ENCODE measurements at regions not wholly inside any gene's neighbourhood (a gene's known extent, or its start where the extent isn't known, plus 50 kb on each side); places are given as distances from the start of the nearest gene placed in this dataset.

GRCh38 chr1:106276871-106277270 lies 779.6 kb upstream of the PRMT6 start:
- Histone ChIP-seq H3K27ac (no peak overlapping the region), H3K4me1 (ENCODE audit: low read depth) (no peaks in the 10 kb centered on the region), H3K36me3 (no peaks in the 10 kb centered on the region), H3K9me3 (ENCODE audit: low read depth) (no peaks in the 10 kb centered on the region), H3K4me3 (no peak overlapping the region), H3K27me3 (no peaks in the 10 kb centered on the region)
- no peak for DNase-seq (ENCODE audit: low read depth in 1 of 2, low spot score in 1 of 2)
- no peak for TF ChIP-seq CTCF (IDR thresholded peaks at IDR 0.05; ENCODE audit: low read depth, low read length)

- TF ChIP-seq CTCF (IDR thresholded peaks at IDR 0.05; ENCODE audit: low read depth, low read length): no peak
- no peak overlapping the region for H3K27ac ChIP-seq
- H3K4me3 ChIP-seq: no peak overlapping the region
These were observed 778.7 kb upstream of the PRMT6 start for GRCh38 chr1:106277786-106278185.

DNA sequence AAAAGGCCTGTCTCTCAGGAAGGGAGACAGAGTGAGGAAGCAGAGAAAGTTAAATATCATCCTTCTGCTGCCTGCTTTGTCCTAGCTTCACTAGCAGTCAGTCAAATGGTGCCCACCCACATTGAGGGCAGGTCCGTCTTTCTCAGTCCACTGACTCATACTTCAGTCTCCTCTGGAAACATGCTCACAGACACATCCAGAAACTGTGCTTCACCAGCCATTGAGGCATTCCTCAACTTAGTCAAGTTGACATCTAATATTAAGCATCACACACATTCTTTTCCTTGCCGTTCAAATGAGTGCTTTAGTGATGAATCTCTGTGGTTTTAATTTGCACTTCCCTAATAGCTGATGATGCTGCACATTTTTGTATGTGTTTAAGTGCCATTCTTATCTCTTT lies 777.8 kb upstream of the PRMT6 start:
- Histone ChIP-seq H3K27ac (no peak overlapping the region), H3K4me1 (ENCODE audit: low read depth) (no peaks in the 10 kb centered on the region), H3K4me3 (no peak overlapping the region), H3K9me3 (ENCODE audit: low read depth) (no peaks in the 10 kb centered on the region), H3K27me3 (no peaks in the 10 kb centered on the region), H3K36me3 (no peaks in the 10 kb centered on the region)
- DNase-seq (ENCODE audit: low read depth in 1 of 2, low spot score in 1 of 2): no peak
- TF ChIP-seq CTCF (IDR thresholded peaks at IDR 0.05; ENCODE audit: low read depth, low read length): no peak

More at GRCh38 chr1:106277786-106278185, 778.7 kb upstream of the PRMT6 start:
- Histone ChIP-seq H3K9me3 (ENCODE audit: low read depth) (no peaks in the 10 kb centered on the region), H3K4me1 (ENCODE audit: low read depth) (no peaks in the 10 kb centered on the region), H3K36me3 (no peaks in the 10 kb centered on the region), H3K27me3 (no peaks in the 10 kb centered on the region)
- DNase-seq (ENCODE audit: low read depth in 1 of 2, low spot score in 1 of 2): no peak

DNA sequence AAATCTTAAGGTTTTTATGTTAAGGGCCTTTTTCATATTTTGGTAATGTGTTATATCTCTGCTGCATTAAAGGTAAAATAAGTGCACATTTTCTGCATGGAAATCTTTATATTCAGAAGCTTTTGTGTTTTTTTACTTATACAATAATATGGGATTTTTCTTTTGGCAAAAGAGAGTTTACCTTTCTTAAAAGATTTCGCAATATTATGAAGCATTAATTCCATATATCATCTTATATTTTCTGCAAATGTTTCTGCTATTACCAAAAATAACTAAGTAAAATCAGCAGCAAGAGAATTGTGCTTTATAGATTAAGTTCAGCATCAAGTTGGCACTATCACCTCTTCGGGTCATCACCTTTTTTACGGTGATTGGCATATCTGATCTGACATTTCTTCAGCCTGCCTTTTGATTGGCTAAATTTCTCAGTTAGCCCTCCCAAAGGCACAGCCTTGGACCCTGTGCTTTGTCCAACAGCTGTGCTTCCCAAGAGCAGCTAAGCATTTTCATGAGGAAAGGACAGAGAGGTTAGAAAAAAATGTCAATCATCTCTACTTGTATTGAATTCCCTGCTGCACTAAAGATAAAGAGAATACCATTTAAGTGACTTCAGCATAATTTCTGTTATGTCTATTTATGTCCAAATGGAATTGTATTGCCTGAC lies 767.1 kb upstream of the PRMT6 start:
- peak in 1 of 2 donors; percentile 1 for DNase-seq (ENCODE audit: low read depth in 1 of 2, low spot score in 1 of 2)
- Histone ChIP-seq H3K9me3 (ENCODE audit: low read depth) (no peaks in the 10 kb centered on the region), H3K36me3 (no peaks in the 10 kb centered on the region), H3K4me1 (ENCODE audit: low read depth) (peaks cover 4% of the 10 kb centered on the region), H3K27ac (no peak overlapping the region), H3K27me3 (no peaks in the 10 kb centered on the region), H3K4me3 (no peak overlapping the region)
- TF ChIP-seq CTCF (IDR thresholded peaks at IDR 0.05; ENCODE audit: low read depth, low read length): no peak

DNA sequence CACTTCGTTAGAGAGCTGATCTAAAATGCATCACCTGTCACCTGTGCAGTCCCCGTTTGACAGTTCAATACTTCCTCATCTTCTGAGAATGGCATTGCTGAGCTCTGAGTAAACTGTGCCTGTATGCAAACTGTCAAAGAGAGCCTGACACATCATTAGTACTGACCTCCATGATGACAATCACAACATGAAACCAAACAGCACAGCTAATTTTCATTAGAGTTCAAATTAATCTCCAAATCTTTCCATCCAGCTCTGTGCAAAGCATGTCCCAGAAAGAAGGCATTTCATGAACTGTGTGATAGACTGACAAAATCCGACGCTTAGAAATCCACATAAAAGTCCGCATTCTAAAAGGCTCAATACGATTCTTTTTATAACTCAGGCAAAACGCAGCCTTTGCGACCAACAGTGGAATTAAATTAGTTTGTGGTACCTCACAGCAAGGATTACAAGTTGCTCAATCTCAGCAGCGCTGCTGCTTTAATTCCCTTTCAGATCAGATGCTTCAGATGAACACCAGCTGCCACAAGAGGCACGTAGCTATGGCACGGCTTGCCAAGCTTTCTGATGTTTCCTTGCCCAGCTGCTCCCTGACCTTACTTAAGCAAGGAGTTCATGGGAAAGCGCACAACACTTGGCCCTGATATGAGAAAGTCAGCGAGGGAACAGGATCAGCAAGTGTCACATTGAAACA lies 765.5 kb upstream of the PRMT6 start:
- peaks cover 4% of the 10 kb centered on the region for H3K4me1 ChIP-seq (ENCODE audit: low read depth)

More for the DNA sequence above, 765.5 kb upstream of the PRMT6 start:
- Histone ChIP-seq H3K4me3 (no peak overlapping the region), H3K36me3 (no peaks in the 10 kb centered on the region), H3K27me3 (no peaks in the 10 kb centered on the region), H3K9me3 (ENCODE audit: low read depth) (no peaks in the 10 kb centered on the region), H3K27ac (no peak overlapping the region)
- no peak for DNase-seq (ENCODE audit: low read depth in 1 of 2, low spot score in 1 of 2)
- TF ChIP-seq CTCF (IDR thresholded peaks at IDR 0.05; ENCODE audit: low read depth, low read length): no peak

Data from cardiac muscle cell (in vitro differentiated cells and primary cell).